22Rv1 (cell line): ENCODE measurements at regions not wholly inside any gene's neighbourhood (a gene's known extent, or its start where the extent isn't known, plus 50 kb on each side); places are given as distances from the start of the nearest gene placed in this dataset.

Experiments
- CTCF ChIP-seq: fragments of 450-650 bp; IDR thresholded peaks from 2 replicates; pipeline ENCODE4 v1.5.1; 2017; ENCODE audit warnings: mild to moderate bottlenecking
- ZFX ChIP-seq: fragments of 450-650 bp; IDR thresholded peaks from 2 replicates; pipeline ENCODE4 v1.6.1; 2017; ENCODE audit warnings: antibody characterized with exemption, borderline replicate concordance

- TF ChIP-seq CTCF = no peak
- TF ChIP-seq ZFX = no peak
Measured at GRCh38 chr13:107736170-107736569, 479.2 kb downstream of the LIG4 start.
